ENCODE measurements at regions not wholly inside any gene's neighbourhood (a gene's known extent, or its start where the extent isn't known, plus 50 kb on each side); places are given as distances from the start of the nearest gene placed in this dataset.

DNA sequence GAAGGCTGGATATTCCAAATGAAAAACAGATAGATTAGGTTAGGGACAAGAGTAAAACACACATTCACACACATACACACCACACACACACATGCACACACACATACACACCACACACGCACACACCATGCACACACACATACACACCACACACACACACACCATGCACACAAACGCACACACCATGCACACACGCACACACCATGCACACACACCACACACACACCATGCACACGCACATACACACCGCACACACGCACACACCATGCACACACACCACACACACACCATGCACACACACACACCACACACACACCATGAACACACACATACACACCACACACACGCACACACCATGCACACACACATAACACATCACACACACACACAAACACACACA lies 203.7 kb upstream of the ZFHX3 start:
- TF ChIP-seq, protein P1, sequence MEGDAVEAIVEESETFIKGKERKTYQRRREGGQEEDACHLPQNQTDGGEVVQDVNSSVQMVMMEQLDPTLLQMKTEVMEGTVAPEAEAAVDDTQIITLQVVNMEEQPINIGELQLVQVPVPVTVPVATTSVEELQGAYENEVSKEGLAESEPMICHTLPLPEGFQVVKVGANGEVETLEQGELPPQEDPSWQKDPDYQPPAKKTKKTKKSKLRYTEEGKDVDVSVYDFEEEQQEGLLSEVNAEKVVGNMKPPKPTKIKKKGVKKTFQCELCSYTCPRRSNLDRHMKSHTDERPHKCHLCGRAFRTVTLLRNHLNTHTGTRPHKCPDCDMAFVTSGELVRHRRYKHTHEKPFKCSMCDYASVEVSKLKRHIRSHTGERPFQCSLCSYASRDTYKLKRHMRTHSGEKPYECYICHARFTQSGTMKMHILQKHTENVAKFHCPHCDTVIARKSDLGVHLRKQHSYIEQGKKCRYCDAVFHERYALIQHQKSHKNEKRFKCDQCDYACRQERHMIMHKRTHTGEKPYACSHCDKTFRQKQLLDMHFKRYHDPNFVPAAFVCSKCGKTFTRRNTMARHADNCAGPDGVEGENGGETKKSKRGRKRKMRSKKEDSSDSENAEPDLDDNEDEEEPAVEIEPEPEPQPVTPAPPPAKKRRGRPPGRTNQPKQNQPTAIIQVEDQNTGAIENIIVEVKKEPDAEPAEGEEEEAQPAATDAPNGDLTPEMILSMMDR (conservative IDR thresholded peaks at IDR 0.05): no peak
- TF ChIP-seq ZFX (IDR thresholded peaks at IDR 0.05): no peak

All from C4-2B (cell line).